Naive thymus-derived CD4-positive, alpha-beta T cell (primary cell): ENCODE measurements at regions not wholly inside any gene's neighbourhood (a gene's known extent, or its start where the extent isn't known, plus 50 kb on each side); places are given as distances from the start of the nearest gene placed in this dataset.
A peak's percentile ranks its signal among the peaks of the same experiment; 100 is the strongest.

Source experiments
- ATAC-seq: fragments of 150-1000 bp; cut with Tn5 transposase; 2 replicates; pipeline ENCODE4 v1.10.0; 2021; ENCODE audit warnings: mild to moderate bottlenecking, moderate library complexity
- CTCF ChIA-PET: fragments of 350-600 bp; sonication (Branson Sonifier 250); formaldehyde crosslinking; loops from one replicate; lab custom pipeline; 2021; ENCODE audit warnings: antibody characterized with exemption; lab: Charles Lee
- POLR2A ChIA-PET: fragments of 350-600 bp; sonication (Branson Sonifier 250); formaldehyde crosslinking; loops from one replicate; lab custom pipeline; 2021; ENCODE audit warnings: antibody characterized with exemption, inconsistent platforms; lab: Charles Lee
- DNase-seq, 9 donors: peaks; one replicate each; pipeline versions ENCODE4 v3.0.0 to v3.0.0-alpha.2; 2020 to 2022; ENCODE audit warnings: mixed read lengths in 1 of 9
- H3K27ac ChIP-seq: one replicate; pipeline ENCODE4 v1.7.0; 2013; ENCODE audit warnings: mild to moderate bottlenecking, low read depth, low read length, moderate library complexity
- H3K27me3 ChIP-seq, 2 donors: one replicate each; pipeline ENCODE4 v1.7.0; 2013; ENCODE audit warnings: low read length in 2 of 2, mild to moderate bottlenecking in 2 of 2, moderate library complexity in 2 of 2; ENCODE audit not compliant: control insufficient read depth in 2 of 2, insufficient read depth in 2 of 2
- H3K36me3 ChIP-seq, 3 experiments: 1 replicate in 2 of 3; 2 replicates in 1 of 3; pipeline ENCODE4 v1.7.0; 2013; ENCODE audit warnings: low read length in 3 of 3, mild to moderate bottlenecking in 3 of 3, moderate library complexity in 1 of 3; ENCODE audit not compliant: insufficient read depth in 3 of 3, control insufficient read depth in 2 of 3
- H3K4me1 ChIP-seq, 2 donors: one replicate each; pipeline ENCODE4 v1.7.0; 2013; ENCODE audit warnings: low read length in 2 of 2, mild to moderate bottlenecking in 2 of 2, moderate library complexity in 1 of 2; ENCODE audit not compliant: control insufficient read depth in 2 of 2, insufficient read depth in 2 of 2
- H3K4me3 ChIP-seq: 2 replicates; pipeline ENCODE4 v1.7.0; 2013; ENCODE audit warnings: mild to moderate bottlenecking, low read length
- H3K9me3 ChIP-seq, 3 experiments: 1 replicate in 2 of 3; 2 replicates in 1 of 3; pipeline ENCODE4 v1.7.0; 2013; ENCODE audit warnings: low read length in 3 of 3; ENCODE audit not compliant: control insufficient read depth in 2 of 3
- H3K27ac Mint-ChIP-seq, 9 donors: one replicate each; pipeline ENCODE4 v1.8.0; 2020 to 2022; ENCODE audit warnings: mixed read lengths in 9 of 9, mild to moderate bottlenecking in 8 of 9, moderate library complexity in 5 of 9, inconsistent platforms in 2 of 9
- H3K27me3 Mint-ChIP-seq, 5 donors: one replicate each; pipeline ENCODE4 v1.8.0; 2021 to 2022; ENCODE audit warnings: mixed read lengths in 5 of 5, mild to moderate bottlenecking in 1 of 5
- H3K36me3 Mint-ChIP-seq, 5 donors: one replicate each; pipeline ENCODE4 v1.8.0; 2020 to 2022; ENCODE audit warnings: mixed read lengths in 5 of 5, mild to moderate bottlenecking in 3 of 5, inconsistent platforms in 1 of 5
- H3K4me1 Mint-ChIP-seq, 7 donors: one replicate each; pipeline ENCODE4 v1.8.0; 2020 to 2022; ENCODE audit warnings: mixed read lengths in 7 of 7, mild to moderate bottlenecking in 3 of 7, inconsistent platforms in 1 of 7
- H3K4me3 Mint-ChIP-seq, 10 donors: one replicate each; pipeline ENCODE4 v1.8.0; 2020 to 2022; ENCODE audit warnings: mild to moderate bottlenecking in 10 of 10, mixed read lengths in 10 of 10, moderate library complexity in 6 of 10, inconsistent platforms in 2 of 10
- H3K9me3 Mint-ChIP-seq, 11 donors: one replicate each; pipeline ENCODE4 v1.8.0; 2020 to 2022; ENCODE audit warnings: mixed read lengths in 11 of 11, mild to moderate bottlenecking in 4 of 11, inconsistent platforms in 1 of 11, moderate library complexity in 1 of 11
- intact Hi-C, 2 donors: fragments of 100-400 bp; cut with micrococcal nuclease; formaldehyde crosslinking; loops; one replicate each; pipeline ENCODE4 v1.15.1; 2023

DNA sequence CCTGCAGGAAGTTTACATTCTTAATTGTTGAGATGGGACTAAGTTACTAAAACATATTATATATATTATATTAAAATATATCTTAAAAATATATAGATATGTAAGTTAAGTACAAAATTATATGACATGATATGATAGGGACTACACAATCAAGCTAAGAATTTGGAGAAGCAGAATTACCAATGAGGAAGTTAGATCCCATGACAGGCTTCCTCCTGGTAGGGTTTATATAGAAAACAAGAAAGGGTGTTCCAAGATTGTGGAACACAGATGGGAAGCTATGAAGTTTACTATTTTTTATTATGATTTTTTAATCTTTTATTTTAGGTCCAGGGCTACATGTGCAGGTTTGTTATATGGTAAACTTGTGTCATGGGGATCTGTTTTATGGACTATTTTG lies 260.8 kb upstream of the ZFHX3 start:
- H3K36me3 Mint-ChIP-seq: no peaks in the 10 kb centered on the region
- Histone ChIP-seq H3K27me3 (no peaks in the 10 kb centered on the region), H3K4me3 (no peak overlapping the region), H3K27ac (no peak overlapping the region), H3K4me1 (no peaks in the 10 kb centered on the region), H3K36me3 (no peaks in the 10 kb centered on the region), H3K9me3 (no peaks in the 10 kb centered on the region)
- ATAC-seq: no peak
- POLR2A ChIA-PET: no interaction called here
- H3K4me3 Mint-ChIP-seq: no peak overlapping the region
- intact Hi-C loops: no loop called here
- CTCF ChIA-PET: interaction anchor here (0.6 kb wide), 1 partner anchor 86 kb away, joined by 3 read pairs; no protein-coding TSS in a partner anchor
- no peak for DNase-seq
- H3K4me1 Mint-ChIP-seq: no peaks in the 10 kb centered on the region
- H3K27me3 Mint-ChIP-seq: no peaks in the 10 kb centered on the region
- peaks cover 0 to 4% (median 0%) of the 10 kb centered on the region in 11 donors for H3K9me3 Mint-ChIP-seq
- H3K27ac Mint-ChIP-seq: no peak overlapping the region

DNA sequence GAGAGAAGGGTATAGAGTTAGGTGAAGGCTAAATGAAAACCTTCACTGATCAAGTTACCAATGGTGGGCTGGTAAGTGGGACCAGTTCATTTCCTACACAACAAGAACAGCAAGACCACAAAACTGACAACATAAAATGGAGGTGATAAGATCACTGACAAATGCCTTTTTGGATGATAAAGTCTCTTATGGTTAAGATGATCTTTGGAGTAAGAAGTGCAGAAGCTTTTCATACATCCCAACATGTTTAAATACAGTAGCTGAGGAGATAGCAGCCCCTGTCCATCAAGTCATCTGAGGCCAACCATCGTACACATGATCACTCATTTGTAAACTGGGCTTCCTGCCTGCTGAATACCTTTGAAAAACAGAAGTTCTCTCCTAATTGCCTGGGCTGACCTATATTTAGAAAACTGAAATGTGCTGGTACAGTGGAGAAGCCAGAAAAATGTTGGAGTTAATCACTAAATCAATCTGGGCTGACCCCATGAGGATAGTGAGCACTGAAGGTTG lies 259.0 kb upstream of the ZFHX3 start:
- Mint-ChIP-seq H3K27me3 (no peaks in the 10 kb centered on the region), H3K27ac (no peak overlapping the region), H3K4me1 (no peaks in the 10 kb centered on the region), H3K36me3 (no peaks in the 10 kb centered on the region), H3K4me3 (no peak overlapping the region), H3K9me3 (peaks cover 0 to 3% (median 0%) of the 10 kb centered on the region in 11 donors)
- CTCF ChIA-PET: no interaction called here
- no peaks in the 10 kb centered on the region for H3K4me1 ChIP-seq
- no peak for DNase-seq
- H3K4me3 ChIP-seq: no peak overlapping the region
- intact Hi-C loops: no loop called here
- H3K36me3 ChIP-seq: no peaks in the 10 kb centered on the region
- H3K9me3 ChIP-seq: no peaks in the 10 kb centered on the region
- no peaks in the 10 kb centered on the region for H3K27me3 ChIP-seq
- POLR2A ChIA-PET: no interaction called here
- no peak for ATAC-seq
- no peak overlapping the region for H3K27ac ChIP-seq

DNA sequence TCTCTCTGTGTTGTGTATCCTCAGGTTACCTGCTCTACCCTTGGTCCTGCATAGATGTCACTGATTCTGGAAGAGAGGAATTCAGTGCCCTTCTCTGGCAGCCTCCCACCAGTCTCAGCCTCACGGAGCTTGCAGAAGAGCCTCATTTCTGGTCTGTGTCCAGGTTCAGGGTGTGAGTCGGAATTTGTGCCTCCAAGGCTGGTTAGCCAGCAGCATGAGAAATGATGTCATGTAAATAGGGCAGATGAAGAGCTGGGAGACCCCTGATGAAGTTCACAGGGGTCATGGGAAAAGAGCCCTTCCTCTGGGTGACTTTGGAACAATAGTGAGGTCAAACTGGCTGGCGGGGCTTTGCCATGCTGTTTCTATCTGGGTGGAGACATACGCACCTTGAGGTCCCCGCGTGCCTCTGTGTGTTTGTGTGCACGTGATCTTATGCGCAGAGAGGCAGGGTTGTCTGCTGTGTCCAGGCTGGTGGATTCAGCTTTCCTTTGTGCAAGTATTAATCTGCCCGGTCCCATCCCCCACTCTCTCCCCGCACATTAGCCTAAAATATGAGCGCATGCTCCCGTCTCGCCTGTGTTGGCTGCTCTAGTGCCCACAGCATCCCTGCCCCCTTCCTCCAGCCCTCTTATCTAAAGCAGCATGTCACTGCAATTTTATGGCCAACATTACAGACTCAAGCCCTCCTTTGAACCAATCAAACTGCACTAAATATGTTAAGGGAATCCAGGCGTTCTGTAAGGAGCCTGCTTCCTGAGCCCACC lies 256.3 kb upstream of the ZFHX3 start:
- intact Hi-C loops: no loop called here
- CTCF ChIA-PET: interaction anchor here (0.9 kb wide), 1 partner anchor 20 kb away, joined by 3 read pairs; no protein-coding TSS in a partner anchor
- no peak overlapping the region for H3K4me3 Mint-ChIP-seq

DNA sequence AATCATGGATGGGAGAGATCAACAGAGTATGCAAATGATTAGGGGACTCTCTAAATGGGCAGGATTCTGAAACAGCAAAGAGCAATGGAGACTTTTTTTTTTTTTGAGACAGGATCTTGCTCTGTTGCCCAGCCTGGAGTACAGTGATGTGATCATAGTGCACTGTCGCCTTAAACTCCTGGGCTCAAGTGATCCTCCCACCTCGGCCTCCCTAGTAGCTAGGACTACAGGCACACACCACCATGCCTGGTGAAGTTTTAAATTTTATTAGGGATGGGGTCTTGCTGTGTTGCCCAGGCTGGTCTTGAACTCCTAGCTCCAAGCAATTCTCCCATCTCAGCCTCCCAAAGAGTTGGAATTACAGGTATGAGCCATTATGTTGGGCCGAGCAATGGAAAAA lies 255.0 kb upstream of the ZFHX3 start:
- Mint-ChIP-seq H3K4me3 (no peak overlapping the region), H3K27me3 (no peaks in the 10 kb centered on the region), H3K27ac (no peak overlapping the region), H3K36me3 (no peaks in the 10 kb centered on the region), H3K4me1 (peaks cover 0 to 4% (median 0%) of the 10 kb centered on the region in 7 donors), H3K9me3 (peaks cover 0 to 2% (median 0%) of the 10 kb centered on the region in 11 donors)
- H3K27ac ChIP-seq: no peak overlapping the region
- intact Hi-C loops: no loop called here
- no peaks in the 10 kb centered on the region for H3K4me1 ChIP-seq
- no peak overlapping the region for H3K4me3 ChIP-seq
- no peaks in the 10 kb centered on the region for H3K9me3 ChIP-seq
- no peak for ATAC-seq
- ChIA-PET CTCF (no interaction called here), POLR2A (no interaction called here)
- no peaks in the 10 kb centered on the region for H3K27me3 ChIP-seq
- no peak for DNase-seq
- H3K36me3 ChIP-seq: no peaks in the 10 kb centered on the region

More for the DNA sequence above, 256.3 kb upstream of the ZFHX3 start:
- Mint-ChIP-seq H3K36me3 (no peaks in the 10 kb centered on the region), H3K9me3 (peaks cover 0 to 2% (median 0%) of the 10 kb centered on the region in 11 donors), H3K27me3 (no peaks in the 10 kb centered on the region), H3K27ac (peak overlapping the region in 1 of 9 donors; percentile 50), H3K4me1 (no peaks in the 10 kb centered on the region)
- Histone ChIP-seq H3K4me1 (no peaks in the 10 kb centered on the region), H3K27me3 (no peaks in the 10 kb centered on the region), H3K36me3 (no peaks in the 10 kb centered on the region), H3K9me3 (no peaks in the 10 kb centered on the region), H3K27ac (no peak overlapping the region), H3K4me3 (no peak overlapping the region)
- DNase-seq (no peak), ATAC-seq (no peak)
- POLR2A ChIA-PET: no interaction called here

DNA sequence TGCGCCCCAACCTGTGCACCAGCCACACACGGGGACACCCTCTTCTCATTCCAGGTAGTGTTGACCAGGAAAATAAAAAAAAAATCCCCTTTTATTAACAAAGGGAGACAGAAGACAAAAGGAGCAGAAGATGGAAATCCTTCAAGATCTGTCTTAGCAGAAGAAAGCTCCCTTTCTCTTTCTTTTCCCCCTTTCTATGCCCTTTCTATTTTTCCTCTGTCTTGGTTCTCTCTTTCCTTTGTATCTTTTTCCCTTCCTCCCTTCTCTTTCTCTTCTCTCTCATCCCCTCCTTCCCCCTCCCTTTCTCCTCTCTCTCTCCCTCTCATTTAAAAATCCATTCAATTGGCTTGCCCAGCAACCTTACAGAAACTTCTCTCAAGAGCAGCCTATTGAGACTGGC lies 254.1 kb upstream of the ZFHX3 start:
- no peaks in the 10 kb centered on the region for H3K27me3 Mint-ChIP-seq
- H3K27me3 ChIP-seq: no peaks in the 10 kb centered on the region
- no peak overlapping the region for H3K4me3 Mint-ChIP-seq
- H3K27ac ChIP-seq: no peak overlapping the region
- peaks cover 0 to 2% (median 0%) of the 10 kb centered on the region in 11 donors for H3K9me3 Mint-ChIP-seq
- no peak overlapping the region for H3K27ac Mint-ChIP-seq
- intact Hi-C loops: no loop called here
- ATAC-seq (no peak), DNase-seq (no peak)
- CTCF ChIA-PET: no interaction called here
- no peaks in the 10 kb centered on the region for H3K36me3 Mint-ChIP-seq
- no peaks in the 10 kb centered on the region for H3K9me3 ChIP-seq
- POLR2A ChIA-PET: no interaction called here
- no peaks in the 10 kb centered on the region for H3K4me1 ChIP-seq
- H3K36me3 ChIP-seq: no peaks in the 10 kb centered on the region
- H3K4me3 ChIP-seq: no peak overlapping the region
- H3K4me1 Mint-ChIP-seq: peaks cover 0 to 4% (median 0%) of the 10 kb centered on the region in 7 donors

DNA sequence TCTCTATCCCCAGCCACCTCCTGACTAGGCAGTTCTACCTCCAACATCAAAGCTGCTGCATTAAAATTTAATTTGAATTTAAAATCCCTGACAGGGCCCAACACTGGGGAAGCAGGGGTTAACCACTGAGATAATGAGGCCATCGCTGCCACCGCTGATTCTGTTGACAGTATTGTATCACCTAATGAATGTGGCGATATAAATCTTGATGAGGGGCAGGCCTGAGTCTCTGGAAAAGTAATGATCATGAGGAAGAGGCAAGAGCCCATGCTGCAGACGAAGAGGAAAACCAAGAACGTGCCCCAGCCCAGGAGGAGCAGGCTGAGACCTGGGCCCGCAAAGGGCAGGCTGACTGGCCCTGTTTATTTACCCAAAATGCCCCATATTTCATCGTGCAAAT lies 251.4 kb upstream of the ZFHX3 start:
- H3K4me3 ChIP-seq: no peak overlapping the region
- H3K4me1 ChIP-seq: no peaks in the 10 kb centered on the region
- ChIA-PET POLR2A (no interaction called here), CTCF (no interaction called here)
- no peak for ATAC-seq
- Mint-ChIP-seq H3K27ac (no peak overlapping the region), H3K36me3 (no peaks in the 10 kb centered on the region), H3K4me3 (no peak overlapping the region), H3K27me3 (no peaks in the 10 kb centered on the region), H3K9me3 (peaks cover 0 to 2% (median 0%) of the 10 kb centered on the region in 11 donors), H3K4me1 (peaks cover 0 to 4% (median 0%) of the 10 kb centered on the region in 7 donors)
- no peaks in the 10 kb centered on the region for H3K9me3 ChIP-seq
- no peaks in the 10 kb centered on the region for H3K27me3 ChIP-seq
- H3K27ac ChIP-seq: no peak overlapping the region
- no peak for DNase-seq
- no peaks in the 10 kb centered on the region for H3K36me3 ChIP-seq
- intact Hi-C loops: no loop called here

DNA sequence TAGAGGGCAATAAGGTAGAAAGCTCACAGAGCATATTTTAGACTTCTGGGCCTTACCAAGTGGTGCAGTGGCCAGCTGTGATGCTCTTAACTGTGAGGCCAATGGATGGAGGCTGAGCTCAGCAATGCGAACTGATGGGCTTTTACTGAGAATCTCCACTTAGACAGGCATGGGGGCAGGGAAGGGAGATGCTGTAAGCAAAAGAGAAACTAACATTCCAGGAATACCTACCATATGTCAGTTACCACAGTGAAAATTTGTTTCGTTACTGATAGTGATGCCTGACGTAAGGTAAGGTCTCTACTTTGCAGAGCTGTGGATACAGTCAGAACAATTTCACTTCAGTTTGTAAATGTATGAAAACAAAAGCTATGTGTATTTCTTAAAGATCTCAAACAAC lies 250.6 kb upstream of the ZFHX3 start:
- Histone ChIP-seq H3K4me3 (no peak overlapping the region), H3K27me3 (no peaks in the 10 kb centered on the region), H3K4me1 (no peaks in the 10 kb centered on the region), H3K27ac (no peak overlapping the region), H3K36me3 (no peaks in the 10 kb centered on the region), H3K9me3 (no peaks in the 10 kb centered on the region)
- Mint-ChIP-seq H3K36me3 (no peaks in the 10 kb centered on the region), H3K4me1 (peaks cover 0 to 4% (median 0%) of the 10 kb centered on the region in 7 donors), H3K4me3 (no peak overlapping the region), H3K27me3 (no peaks in the 10 kb centered on the region), H3K27ac (peak overlapping the region in 1 of 9 donors; percentile 50), H3K9me3 (peaks cover 0 to 2% (median 0%) of the 10 kb centered on the region in 11 donors)
- DNase-seq: no peak
- no peak for ATAC-seq
- POLR2A ChIA-PET: no interaction called here
- CTCF ChIA-PET: no interaction called here
- intact Hi-C loops: no loop called here
